DMS153 (cell line): ENCODE measurements at regions not wholly inside any gene's neighbourhood (a gene's known extent, or its start where the extent isn't known, plus 50 kb on each side); places are given as distances from the start of the nearest gene placed in this dataset.
A peak's percentile ranks its signal among the peaks of the same experiment; 100 is the strongest.
"Not testable (repeated sequence)": the region's sequence is repeated elsewhere in the genome, so short reads cannot be mapped to it uniquely, and the experiment has no call there.

ENCODE experiments used
- DNase-seq: peaks from one replicate; lab custom pipeline; 2025; lab: John Stamatoyannopoulos, UW

- no peak for DNase-seq
Measured at GRCh38 chr19:28670836-28671235, 542.1 kb downstream of the UQCRFS1 start.

- DNase-seq, result no peak
Measured at GRCh38 chr19:28669804-28670203, 543.1 kb downstream of the UQCRFS1 start.

GRCh38 chr19:28667348-28667977, 545.5 kb downstream of the UQCRFS1 start:
- DNase-seq, result no peak

- no peak for DNase-seq
Measured at GRCh38 chr19:28665748-28666147, 547.2 kb downstream of the UQCRFS1 start.

- no peak for DNase-seq
Measured at GRCh38 chr19:28656644-28657043, 556.3 kb downstream of the UQCRFS1 start.

GRCh38 chr19:28655054-28655453, 557.9 kb downstream of the UQCRFS1 start:
- DNase-seq, result no peak

GRCh38 chr19:28652765-28653164, 560.2 kb downstream of the UQCRFS1 start:
- no peak for DNase-seq

- no peak for DNase-seq
Measured at GRCh38 chr19:28646629-28647028, 566.3 kb downstream of the UQCRFS1 start.

DNA sequence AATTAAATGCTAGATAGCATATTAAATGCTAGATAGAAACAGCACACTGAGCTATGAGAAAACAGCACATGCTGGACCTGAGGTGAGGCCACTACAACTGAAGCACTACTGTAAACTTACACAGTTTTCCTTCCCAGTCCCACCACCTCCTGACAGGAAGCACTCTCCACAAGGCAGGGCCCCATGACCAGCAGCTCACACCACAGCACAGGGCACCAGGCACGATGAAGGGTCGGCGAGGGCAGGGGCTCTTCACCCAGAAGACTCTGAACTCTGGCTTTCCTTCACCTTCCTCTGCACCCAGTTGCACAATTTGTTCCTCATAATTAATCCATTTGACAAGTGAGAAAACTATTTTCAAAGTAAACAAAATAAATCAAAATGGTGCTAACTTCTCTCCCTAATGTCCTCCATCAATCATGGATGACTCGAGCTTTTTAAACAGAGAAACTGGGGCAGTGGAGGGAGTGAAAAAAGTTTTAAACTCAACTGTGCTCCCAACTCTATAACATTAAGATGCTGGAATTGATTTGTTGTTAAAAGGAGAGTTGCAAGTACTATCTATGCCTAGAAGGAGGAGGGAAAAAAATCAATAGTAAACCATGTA, 568.7 kb downstream of the UQCRFS1 start:
- DNase-seq, result no peak

GRCh38 chr19:28642787-28643683, 569.9 kb downstream of the UQCRFS1 start:
- no peak for DNase-seq

DNA sequence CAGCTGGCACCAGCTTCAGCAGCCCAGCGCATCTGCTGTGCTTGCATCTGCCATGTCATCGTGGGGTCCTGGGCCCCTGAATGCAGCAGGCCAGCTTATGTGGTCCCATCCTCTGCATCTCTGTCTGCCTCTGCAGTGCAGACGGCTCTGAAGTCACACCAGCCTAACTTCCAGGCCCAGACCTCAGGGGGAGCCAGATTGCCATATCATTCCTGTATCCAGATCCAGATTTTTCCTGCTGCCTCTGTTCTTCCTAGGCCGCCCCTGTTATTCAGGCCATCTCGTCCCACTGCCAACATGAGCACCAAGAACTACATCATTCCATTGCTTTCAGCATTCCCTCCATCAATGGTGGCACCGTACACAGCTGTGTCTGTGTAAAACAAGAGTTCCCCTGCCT, 571.6 kb downstream of the UQCRFS1 start:
- no peak for DNase-seq

DNA sequence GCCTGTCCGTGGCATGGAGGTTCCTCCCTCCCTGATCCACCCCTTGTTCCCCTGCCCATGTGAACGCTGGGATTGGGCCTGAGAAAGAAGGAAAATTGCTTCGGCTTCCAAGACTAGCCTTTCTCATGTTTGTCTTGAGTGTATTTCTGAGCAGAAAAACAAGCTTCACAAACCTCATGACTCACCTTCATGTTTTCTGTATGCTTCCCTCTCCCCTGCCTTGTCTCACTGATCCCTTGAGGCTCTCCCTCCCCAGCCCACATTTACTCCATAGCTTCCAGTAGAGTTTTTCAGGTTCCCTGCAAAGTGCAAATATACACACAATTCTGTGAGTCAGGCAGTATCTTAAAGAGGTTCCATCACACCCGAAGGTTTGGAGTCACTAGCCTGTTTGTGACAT, 572.4 kb downstream of the UQCRFS1 start:
- DNase-seq, result no peak

DNA sequence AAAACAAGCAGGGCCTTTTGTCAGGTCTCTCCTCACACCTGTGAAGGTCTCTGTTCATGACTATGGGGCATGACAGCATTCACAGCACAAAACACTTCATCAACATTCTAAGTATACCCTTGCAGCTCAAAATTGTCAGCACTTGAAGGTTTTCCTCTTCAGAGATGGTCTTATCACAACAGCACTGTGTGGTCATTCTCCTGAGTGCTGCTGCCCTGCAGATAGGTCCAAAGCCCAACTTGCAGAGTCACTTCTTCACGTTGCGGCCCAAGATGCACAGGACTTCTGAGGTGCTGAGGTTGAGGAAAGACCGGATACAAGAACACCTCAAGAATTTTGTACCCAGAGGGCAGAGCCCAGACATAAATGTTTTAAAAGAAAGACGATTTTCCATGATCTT, 574.5 kb downstream of the UQCRFS1 start:
- no peak for DNase-seq

DNA sequence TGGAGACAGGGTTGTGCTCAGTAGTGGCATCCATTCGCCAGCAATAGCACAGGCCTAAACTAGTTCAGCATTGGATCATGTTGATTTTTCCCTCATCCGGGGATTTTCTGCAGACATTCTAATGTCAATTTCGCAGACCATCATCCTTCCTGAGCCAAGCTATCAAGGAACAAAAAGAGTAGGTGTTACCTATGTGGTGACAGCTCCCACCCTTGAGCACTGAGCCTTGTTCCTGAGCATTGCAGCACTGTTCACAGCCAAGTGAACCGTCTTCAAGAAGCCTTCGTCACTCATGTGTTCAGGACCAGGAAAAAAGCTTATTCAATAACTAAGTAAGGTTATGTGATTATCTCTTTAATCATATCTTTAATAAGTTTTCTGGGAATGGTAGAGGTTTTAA, 576.2 kb downstream of the UQCRFS1 start:
- no peak for DNase-seq

- DNase-seq, result no peak
Measured at GRCh38 chr19:28636016-28636629, 576.8 kb downstream of the UQCRFS1 start.

GRCh38 chr19:28634837-28635236, 578.1 kb downstream of the UQCRFS1 start:
- DNase-seq, result no peak

DNA sequence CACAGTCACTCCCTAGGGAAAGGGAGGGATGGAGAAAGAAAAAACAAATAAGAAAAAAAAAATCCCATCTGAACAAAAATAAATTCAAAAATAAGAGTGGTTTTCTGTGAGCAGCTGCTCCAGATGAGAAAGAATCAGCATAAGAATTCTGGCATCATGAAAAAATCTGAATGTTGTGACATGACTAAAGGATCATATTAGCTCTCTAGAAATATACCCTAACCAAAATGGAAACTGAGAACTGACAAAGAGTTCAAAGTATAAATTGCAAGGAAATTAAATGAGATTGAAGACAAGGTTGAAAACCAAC, 579.0 kb downstream of the UQCRFS1 start:
- no peak for DNase-seq

- DNase-seq, result peak; percentile 62
Measured at GRCh38 chr19:28633319-28634018, 579.5 kb downstream of the UQCRFS1 start.

DNA sequence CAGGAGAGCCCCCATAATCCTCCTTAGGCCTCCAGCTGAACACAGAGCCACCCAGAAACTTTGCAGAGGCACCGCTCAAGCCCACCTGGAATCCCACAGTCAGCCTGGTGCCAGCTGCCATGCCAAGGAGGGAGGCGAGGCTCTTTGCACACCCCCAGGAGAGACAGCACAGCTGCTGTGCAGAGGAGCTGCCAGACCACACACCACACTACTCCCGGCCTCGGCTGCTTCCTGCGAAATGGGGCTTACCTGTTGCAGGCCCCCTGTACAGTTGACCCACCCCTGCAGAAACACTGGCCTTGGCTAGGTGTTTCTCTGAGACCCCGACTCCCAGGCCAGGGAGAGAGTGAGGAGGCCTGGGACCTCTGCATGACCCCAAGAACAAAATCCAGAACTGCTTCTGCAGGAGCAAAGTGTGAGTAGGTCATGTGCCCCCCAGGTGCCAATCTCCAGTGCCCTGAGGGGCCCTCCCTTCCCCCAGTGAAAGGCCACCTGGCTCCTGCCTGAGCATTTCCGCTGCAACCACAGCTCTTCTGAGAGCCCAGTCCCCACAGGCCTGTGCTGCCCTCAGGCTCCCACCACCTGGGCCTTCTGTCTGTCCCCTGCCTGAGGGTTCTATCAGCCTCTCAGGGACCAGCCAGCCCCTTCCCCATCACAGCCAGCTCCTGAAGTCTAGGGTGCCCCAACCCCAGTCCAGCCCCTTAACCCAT, 580.4 kb downstream of the UQCRFS1 start:
- no peak for DNase-seq

DNA sequence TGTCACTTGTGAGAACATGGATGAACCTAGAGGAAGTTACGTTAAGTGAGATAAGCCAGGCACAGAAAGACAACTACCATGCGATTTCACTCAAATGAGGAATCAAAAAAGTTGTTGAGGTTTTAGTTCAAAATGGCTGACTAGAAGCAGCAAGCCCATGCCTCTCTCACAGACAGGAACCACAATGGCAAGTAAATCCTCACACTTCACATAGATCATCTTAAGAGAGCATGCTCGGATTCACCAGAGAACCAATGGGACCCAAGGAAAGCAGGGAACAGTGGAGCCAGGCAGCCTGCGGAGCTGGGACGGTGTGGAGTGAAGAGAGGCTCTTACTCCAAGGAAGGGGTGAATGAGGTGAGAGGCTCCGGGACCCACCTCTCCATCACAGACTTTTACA, 581.0 kb downstream of the UQCRFS1 start:
- no peak for DNase-seq

GRCh38 chr19:28627669-28628068, 585.3 kb downstream of the UQCRFS1 start:
- DNase-seq, result no peak

- DNase-seq, result not testable (repeated sequence)
Measured at GRCh38 chr19:28626407-28626806, 586.5 kb downstream of the UQCRFS1 start.
